ENCODE measurements at regions not wholly inside any gene's neighbourhood (a gene's known extent, or its start where the extent isn't known, plus 50 kb on each side); places are given as distances from the start of the nearest gene placed in this dataset.

- no peak for TF ChIP-seq CTCF (IDR thresholded peaks at IDR 0.05; ENCODE audit: low read depth, low read length)
- DNase-seq (ENCODE audit: extremely low read depth, low read depth) = no peak
Measured at GRCh38 chr22:47565607-47566006, 803.2 kb downstream of the TBC1D22A start.

DNA sequence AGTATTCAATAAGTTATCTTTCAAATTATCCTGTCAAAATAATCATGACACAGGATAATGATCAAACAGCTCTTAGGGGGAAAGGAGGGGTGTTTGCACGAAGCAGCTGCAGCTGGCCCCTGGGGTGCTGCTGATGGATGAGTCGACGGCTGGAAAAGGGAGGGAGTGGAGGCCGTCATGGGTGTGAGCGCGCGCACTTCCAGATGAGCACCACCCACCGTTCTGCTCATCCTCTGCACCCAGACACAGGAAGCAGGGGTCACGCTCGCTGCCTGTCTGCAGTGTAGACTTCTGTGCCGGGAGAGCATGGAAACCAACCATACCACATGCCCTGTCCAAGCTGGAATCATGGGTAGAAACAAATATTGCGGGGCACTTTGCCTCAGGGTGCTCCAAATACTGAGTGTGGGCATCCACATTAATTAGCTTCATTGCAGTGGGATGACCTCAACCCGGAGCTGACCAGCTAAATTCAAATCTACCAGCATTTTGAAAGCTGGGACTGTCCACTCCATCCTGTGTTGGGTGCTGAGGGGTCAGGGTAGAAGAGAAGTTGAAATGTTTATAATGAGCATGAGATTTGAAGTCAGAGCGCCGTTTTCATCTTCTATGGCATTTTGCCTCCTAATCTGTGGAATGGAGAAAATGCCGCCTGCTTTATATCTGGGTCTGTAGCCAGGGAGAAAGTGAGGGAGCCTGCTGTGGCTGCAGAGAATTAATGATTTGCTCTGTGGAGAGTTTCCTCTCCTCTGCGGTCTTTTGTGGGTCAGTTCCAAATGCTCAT, 802.4 kb downstream of the TBC1D22A start:
- no peak for DNase-seq (ENCODE audit: extremely low read depth, low read depth)
- TF ChIP-seq CTCF (IDR thresholded peaks at IDR 0.05; ENCODE audit: low read depth, low read length) = no peak

DNA sequence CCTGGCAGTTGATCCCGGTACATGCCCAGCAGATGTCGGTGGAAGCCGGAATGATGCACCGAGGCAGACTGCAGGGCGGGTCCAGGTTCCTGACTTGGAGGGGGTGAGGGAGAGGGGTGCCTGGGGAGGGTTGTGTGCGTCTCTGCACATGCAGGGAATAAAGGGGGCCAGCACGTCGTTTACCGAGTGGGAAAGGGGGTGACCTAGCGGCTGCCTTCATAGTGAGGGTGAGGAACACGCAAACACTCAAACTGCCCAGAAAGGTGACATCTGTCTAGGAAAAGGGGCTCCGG, 801.7 kb downstream of the TBC1D22A start:
- no peak for DNase-seq (ENCODE audit: extremely low read depth, low read depth)
- no peak for TF ChIP-seq CTCF (IDR thresholded peaks at IDR 0.05; ENCODE audit: low read depth, low read length)

- DNase-seq (ENCODE audit: extremely low read depth, low read depth) = no peak
- no peak for TF ChIP-seq CTCF (IDR thresholded peaks at IDR 0.05; ENCODE audit: low read depth, low read length)
Measured at GRCh38 chr22:47563406-47564157, 801.1 kb downstream of the TBC1D22A start.

DNA sequence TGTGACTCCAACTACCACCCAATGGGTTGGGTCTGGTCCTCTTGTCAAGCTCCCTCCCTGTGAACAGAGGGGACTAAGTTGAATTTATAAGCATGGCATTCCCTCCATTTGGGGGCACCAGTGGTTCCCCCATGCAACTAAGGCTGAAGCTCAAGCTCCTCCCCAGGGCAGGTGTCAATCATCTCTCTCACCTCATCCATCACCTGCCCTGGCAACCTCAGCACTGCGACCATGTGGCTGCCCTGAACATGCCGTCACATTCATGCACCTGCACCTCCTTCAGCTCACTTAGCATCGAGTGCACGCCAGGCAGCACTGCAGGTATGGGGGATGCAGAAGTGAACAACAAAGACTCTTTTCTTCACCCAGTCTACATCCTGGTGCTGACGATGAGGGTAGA, 799.3 kb downstream of the TBC1D22A start:
- no peak for TF ChIP-seq CTCF (IDR thresholded peaks at IDR 0.05; ENCODE audit: low read depth, low read length)
- DNase-seq (ENCODE audit: extremely low read depth, low read depth) = no peak

DNA sequence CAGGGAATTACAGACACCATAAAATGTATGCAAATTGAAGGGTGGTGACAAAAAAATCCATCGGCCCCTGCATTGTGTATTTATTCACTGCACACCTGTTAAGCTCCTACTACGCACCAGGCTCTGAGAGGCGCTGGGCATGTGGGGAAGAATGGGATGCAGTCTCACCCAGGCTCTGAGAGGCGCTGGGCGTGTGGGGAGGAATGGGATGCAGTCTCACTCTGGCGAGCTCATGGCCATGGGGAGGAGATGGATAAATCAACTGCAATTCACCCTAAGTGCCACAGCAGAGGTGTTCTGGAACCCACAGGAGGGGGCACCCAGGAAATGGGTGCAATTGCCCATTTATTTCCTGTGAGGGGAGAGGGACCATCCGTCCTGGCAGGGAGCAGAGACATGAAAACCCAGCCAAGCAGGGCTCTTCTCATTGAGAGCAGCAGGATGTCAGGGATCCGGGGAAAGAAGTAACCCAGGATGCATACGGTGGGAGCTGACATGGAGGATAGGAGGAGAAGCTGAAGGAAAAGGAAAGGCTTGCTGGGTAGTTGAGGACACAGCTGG, 798.7 kb downstream of the TBC1D22A start:
- TF ChIP-seq CTCF (IDR thresholded peaks at IDR 0.05; ENCODE audit: low read depth, low read length) = no peak
- no peak for DNase-seq (ENCODE audit: extremely low read depth, low read depth)
